ENCODE measurements at regions not wholly inside any gene's neighbourhood (a gene's known extent, or its start where the extent isn't known, plus 50 kb on each side); places are given as distances from the start of the nearest gene placed in this dataset.

GRCh38 chrX:5650904-5651303, 577.8 kb downstream of the NLGN4X start:
- TF ChIP-seq ETV1 (tag; conservative IDR thresholded peaks at IDR 0.05; ENCODE audit: low read depth) = no peak
- no peak for TF ChIP-seq SMAD1 (IDR thresholded peaks at IDR 0.05; ENCODE audit: low read depth, low read length, partially characterized antibody)
- TF ChIP-seq RAD21 (CRISPR knock-in tag; conservative IDR thresholded peaks at IDR 0.05 in 1 of 2, IDR thresholded peaks at IDR 0.05 in 1 of 2) = no peak
- no peak for TF ChIP-seq TAF1 (IDR thresholded peaks at IDR 0.05; ENCODE audit: control insufficient read depth, extremely low read depth, insufficient read depth, low read length, severe bottlenecking)
- TF ChIP-seq CUX1 (CRISPR knock-in tag; IDR thresholded peaks at IDR 0.05) = no peak
- TF ChIP-seq ZNF174 (CRISPR knock-in tag; IDR thresholded peaks at IDR 0.05) = no peak
- TF ChIP-seq, protein P1, sequence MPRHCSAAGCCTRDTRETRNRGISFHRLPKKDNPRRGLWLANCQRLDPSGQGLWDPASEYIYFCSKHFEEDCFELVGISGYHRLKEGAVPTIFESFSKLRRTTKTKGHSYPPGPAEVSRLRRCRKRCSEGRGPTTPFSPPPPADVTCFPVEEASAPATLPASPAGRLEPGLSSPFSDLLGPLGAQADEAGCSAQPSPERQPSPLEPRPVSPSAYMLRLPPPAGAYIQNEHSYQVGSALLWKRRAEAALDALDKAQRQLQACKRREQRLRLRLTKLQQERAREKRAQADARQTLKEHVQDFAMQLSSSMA (CRISPR knock-in tag; IDR thresholded peaks at IDR 0.05) = no peak
- TF ChIP-seq CCAR2 (IDR thresholded peaks at IDR 0.05; ENCODE audit: low read depth, low read length) = no peak
- no peak for TF ChIP-seq MEIS2 (IDR thresholded peaks at IDR 0.05; ENCODE audit: partially characterized antibody)
- TF ChIP-seq ELF4 (CRISPR knock-in tag; IDR thresholded peaks at IDR 0.05) = no peak
- TF ChIP-seq SRSF9 (IDR thresholded peaks at IDR 0.05; ENCODE audit: borderline replicate concordance, low read depth, low read length) = no peak
